ENCODE measurements at regions not wholly inside any gene's neighbourhood (a gene's known extent, or its start where the extent isn't known, plus 50 kb on each side); places are given as distances from the start of the nearest gene placed in this dataset.

GRCh38 chr22:35202376-35202775 is 54.9 kb upstream of the HMGXB4 start:
- TF ChIP-seq POLR2A (IDR thresholded peaks at IDR 0.05): no peak
- no peak for TF ChIP-seq CTCF (IDR thresholded peaks at IDR 0.05)

Data from lower leg skin (tissue), 3 donors.